PC-3 (cell line): ENCODE measurements at regions not wholly inside any gene's neighbourhood (a gene's known extent, or its start where the extent isn't known, plus 50 kb on each side); places are given as distances from the start of the nearest gene placed in this dataset.

Experiments used
- ATAC-seq: fragments of 200-7000 bp; cut with Tn5 transposase; 2 replicates; pipeline ENCODE4 v1.9.1; 2020; ENCODE audit warnings: mild to moderate bottlenecking, moderate library complexity
- BruUV-seq: library from RNA; stranded (reverse); fragments of 400-500 nt; replicated peaks from 2 replicates; lab custom pipeline; 2021; lab: Mats Ljungman, UMichigan
- CTCF ChIA-PET: fragments of 300-600 bp; sonication (Branson Sonifier 250); formaldehyde crosslinking; loops from one replicate; lab custom pipeline; 2022; ENCODE audit warnings: antibody characterized with exemption; lab: Charles Lee
- POLR2A ChIA-PET: fragments of 300-600 bp; sonication (Branson Sonifier 250); formaldehyde crosslinking; loops from one replicate; lab custom pipeline; 2022; ENCODE audit warnings: antibody characterized with exemption; ENCODE audit not compliant: unreplicated experiment; lab: Charles Lee
- DNase-seq: peaks from one replicate; pipeline ENCODE4 v3.0.0-alpha.2; 2015
- H2AFZ ChIP-seq: fragments of 300-600 bp; sonication (generic); 2 replicates; pipeline ENCODE4 v1.6.0; 2016; ENCODE audit warnings: antibody characterized with exemption, low read length
- H3F3A ChIP-seq: fragments of 300-600 bp; sonication (generic); one replicate; pipeline ENCODE4 v1.6.0; 2017; ENCODE audit warnings: antibody characterized with exemption, low read length, control low read depth, mild to moderate bottlenecking; ENCODE audit not compliant: unreplicated experiment
- H3K27ac ChIP-seq: fragments of 300-600 bp; sonication (generic); 2 replicates; pipeline ENCODE4 v1.5.1; 2016; ENCODE audit warnings: mild to moderate bottlenecking, low read length
- H3K27me3 ChIP-seq: fragments of 300-600 bp; sonication (generic); 2 replicates; pipeline ENCODE4 v1.6.1; 2016; ENCODE audit warnings: low read length, mixed read lengths
- H3K36me3 ChIP-seq: fragments of 300-600 bp; sonication (generic); 2 replicates; pipeline ENCODE4 v1.6.1; 2016; ENCODE audit warnings: low read depth, mixed run types, low read length, mixed read lengths
- H3K4me1 ChIP-seq: fragments of 300-600 bp; sonication (generic); 2 replicates; pipeline ENCODE4 v1.5.1; 2016; ENCODE audit warnings: low read length; ENCODE audit not compliant: insufficient read depth
- H3K4me2 ChIP-seq: fragments of 300-600 bp; sonication (generic); 2 replicates; pipeline ENCODE4 v1.6.0; 2016; ENCODE audit warnings: low read length
- H3K4me3 ChIP-seq: fragments of 300-600 bp; sonication (generic); 2 replicates; pipeline ENCODE4 v1.5.1; 2016; ENCODE audit warnings: mild to moderate bottlenecking, low read length, mixed read lengths
- H3K79me2 ChIP-seq: fragments of 300-600 bp; sonication (generic); 2 replicates; pipeline ENCODE4 v1.6.1; 2017; ENCODE audit warnings: low read length, mixed read lengths
- H3K9ac ChIP-seq: fragments of 300-600 bp; sonication (generic); 2 replicates; pipeline ENCODE4 v1.6.0; 2016; ENCODE audit warnings: mild to moderate bottlenecking, low read length
- H3K9me2 ChIP-seq: fragments of 300-600 bp; sonication (generic); replicated peaks from 2 replicates; pipeline ENCODE4 v1.6.1; 2016; ENCODE audit warnings: mixed run types, low read length, mixed read lengths
- H3K9me3 ChIP-seq: fragments of 300-600 bp; sonication (generic); 2 replicates; pipeline ENCODE4 v1.6.1; 2016; ENCODE audit warnings: low read length, mixed read lengths
- H4K20me1 ChIP-seq: fragments of 300-600 bp; sonication (generic); 2 replicates; pipeline ENCODE4 v1.6.1; 2016; ENCODE audit warnings: low read length, mixed read lengths
- CTCF ChIP-seq: fragments of 300-600 bp; sonication (generic); conservative IDR thresholded peaks from 2 replicates; pipeline ENCODE4 v1.5.1; 2017; ENCODE audit warnings: antibody characterized with exemption, low read depth, mild to moderate bottlenecking, low read length
- EZH2 ChIP-seq: fragments of 300-600 bp; sonication (generic); IDR thresholded peaks from one replicate; pipeline ENCODE4 v1.6.1; 2017; ENCODE audit warnings: antibody characterized with exemption, mild to moderate bottlenecking, low read length; ENCODE audit not compliant: unreplicated experiment
- EZH2phosphoT487 ChIP-seq: fragments of 300-600 bp; sonication (generic); IDR thresholded peaks from 2 replicates; pipeline ENCODE4 v1.6.1; 2018; ENCODE audit warnings: mild to moderate bottlenecking, antibody characterized with exemption, low read length, borderline replicate concordance
- intact Hi-C: fragments of 100-400 bp; cut with micrococcal nuclease; formaldehyde crosslinking; loops from 2 replicates; pipeline ENCODE4 v1.9.0; 2023

- DNase-seq (peak; percentile 50), ATAC-seq (peak; percentile 92)
- Histone ChIP-seq H3K9ac (no peak overlapping the region), H3K9me2 (0 out of 2 replicates have a peak, but pooled peaks cover 8% of the 10 kb centered on the region), H3K4me2 (no peak overlapping the region), H3K9me3 (no peaks in the 10 kb centered on the region), H4K20me1 (no peaks in the 10 kb centered on the region), H3K79me2 (no peaks in the 10 kb centered on the region), H3K4me1 (no peaks in the 10 kb centered on the region), H2AFZ (no peak overlapping the region), H3K27ac (no peak overlapping the region), H3F3A (no peaks in the 10 kb centered on the region), H3K27me3 (peaks cover 9% of the 10 kb centered on the region; the same call in 1 of the 2 replicates), H3K4me3 (no peak overlapping the region), H3K36me3 (no peaks in the 10 kb centered on the region)
- no peak for TF ChIP-seq EZH2phosphoT487
- CTCF ChIA-PET = no interaction called here
- POLR2A ChIA-PET = no interaction called here
- intact Hi-C loops = no loop called here
- no TSS peak for BruUV-seq
These were observed 350.1 kb upstream of the C11orf87 start for GRCh38 chr11:109071712-109072524.

- BruUV-seq = no TSS peak
- H3K79me2 ChIP-seq = no peaks in the 10 kb centered on the region
- H3K27me3 ChIP-seq = peaks cover 9% of the 10 kb centered on the region; the same call in 1 of the 2 replicates
- no peak overlapping the region for H2AFZ ChIP-seq
- DNase-seq = no peak
- H3F3A ChIP-seq = no peaks in the 10 kb centered on the region
- H3K4me2 ChIP-seq = no peak overlapping the region
- no peaks in the 10 kb centered on the region for H3K9me3 ChIP-seq
- TF ChIP-seq EZH2 (no peak), CTCF (no peak), EZH2phosphoT487 (no peak)
- no peaks in the 10 kb centered on the region for H3K4me1 ChIP-seq
- ATAC-seq = no peak
- H3K4me3 ChIP-seq = no peak overlapping the region
- H3K9me2 ChIP-seq = 0 out of 2 replicates have a peak, but pooled peaks cover 8% of the 10 kb centered on the region
- ChIA-PET POLR2A (no interaction called here), CTCF (no interaction called here)
- no peak overlapping the region for H3K27ac ChIP-seq
- H4K20me1 ChIP-seq = no peaks in the 10 kb centered on the region
- H3K9ac ChIP-seq = no peak overlapping the region
- no peaks in the 10 kb centered on the region for H3K36me3 ChIP-seq
- intact Hi-C loops = no loop called here
These were observed 348.8 kb upstream of the C11orf87 start for GRCh38 chr11:109073032-109073822.

GRCh38 chr11:109075976-109076375 is 346.0 kb upstream of the C11orf87 start:
- H3K36me3 ChIP-seq = no peaks in the 10 kb centered on the region
- no peak for DNase-seq
- no peak for ATAC-seq
- H3K4me3 ChIP-seq = no peak overlapping the region
- intact Hi-C loops = no loop called here
- no peaks in the 10 kb centered on the region for H3F3A ChIP-seq
- no peak overlapping the region for H3K9ac ChIP-seq
- H3K9me2 ChIP-seq = 0 out of 2 replicates have a peak, but pooled peaks cover 8% of the 10 kb centered on the region
- H3K4me2 ChIP-seq = no peak overlapping the region
- no peaks in the 10 kb centered on the region for H4K20me1 ChIP-seq
- no peaks in the 10 kb centered on the region for H3K9me3 ChIP-seq
- no peak for TF ChIP-seq CTCF
- no peak for TF ChIP-seq EZH2
- no peak for TF ChIP-seq EZH2phosphoT487
- no peaks in the 10 kb centered on the region for H3K79me2 ChIP-seq
- no TSS peak for BruUV-seq
- no peak overlapping the region for H3K27ac ChIP-seq
- no peaks in the 10 kb centered on the region for H3K4me1 ChIP-seq
- H2AFZ ChIP-seq = no peak overlapping the region
- ChIA-PET POLR2A (no interaction called here), CTCF (no interaction called here)
- peaks cover 9% of the 10 kb centered on the region; the same call in 1 of the 2 replicates for H3K27me3 ChIP-seq
